Thoracic aorta (tissue), 2 donors: ENCODE measurements at regions not wholly inside any gene's neighbourhood (a gene's known extent, or its start where the extent isn't known, plus 50 kb on each side); places are given as distances from the start of the nearest gene placed in this dataset.

Source experiments
- ATAC-seq: fragments of 150-250 bp; one replicate; pipeline ENCODE4 v1.8.0; 2017; ENCODE audit warnings: low read depth; ENCODE audit not compliant: insufficient number of reproducible peaks, low FRiP score
- DNase-seq: peaks from one replicate; pipeline ENCODE4 v3.0.0-alpha.2; 2020; ENCODE audit warnings: low spot score
- H3K27ac ChIP-seq, 2 donors: fragments of 200-600 bp; sonication (generic); 1 replicate in 1 of 2; 2 replicates in 1 of 2; pipeline ENCODE4 v1.5.1; 2016; ENCODE audit warnings: mild to moderate bottlenecking in 2 of 2, moderate library complexity in 2 of 2
- H3K27me3 ChIP-seq: fragments of 200-600 bp; sonication (generic); replicated peaks from 2 replicates; pipeline ENCODE4 v1.6.0; 2016; ENCODE audit warnings: mild to moderate bottlenecking; ENCODE audit not compliant: insufficient read depth
- H3K36me3 ChIP-seq: fragments of 200-600 bp; sonication (generic); one replicate; pipeline ENCODE4 v1.5.1; 2016
- H3K4me1 ChIP-seq, 2 donors: fragments of 200-600 bp; sonication (generic); 1 replicate in 1 of 2; 2 replicates in 1 of 2; pipeline versions ENCODE4 v1.5.1 to v1.6.0; 2016; ENCODE audit warnings: low read depth in 2 of 2, mild to moderate bottlenecking in 1 of 2; ENCODE audit not compliant: control insufficient read depth in 1 of 2
- H3K4me3 ChIP-seq: fragments of 200-600 bp; sonication (generic); 2 replicates; pipeline ENCODE4 v1.5.1; 2016; ENCODE audit warnings: mild to moderate bottlenecking
- H3K9me3 ChIP-seq: fragments of 200-600 bp; sonication (generic); 2 replicates; pipeline ENCODE4 v1.5.1; 2016
- TF ChIP-seq, protein P1 (sequence below): fragments of 200-600 bp; sonication (generic); IDR thresholded peaks from one replicate; pipeline ENCODE4 v1.5.1; 2019; ENCODE audit warnings: antibody characterized with exemption

DNA sequence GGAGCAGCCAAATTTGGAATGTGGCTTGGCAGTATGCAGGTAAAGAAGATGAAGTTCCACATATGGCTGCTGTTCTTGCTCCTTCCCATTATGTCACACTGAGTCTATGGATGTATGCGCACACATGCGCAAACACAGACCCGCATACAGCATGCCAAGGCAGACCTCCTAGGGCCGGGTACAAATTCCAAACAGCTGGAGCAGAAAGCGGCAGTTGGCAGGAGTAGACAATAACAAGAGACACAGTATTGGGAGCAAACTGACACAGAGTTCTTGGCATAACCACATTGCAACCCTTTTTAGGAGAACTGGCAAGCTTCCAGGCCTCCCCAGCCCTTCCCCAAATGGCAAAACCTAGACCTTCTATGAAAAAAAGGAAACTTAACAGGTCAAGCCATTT is 268.9 kb downstream of the SP3 start:
- DNase-seq, result no peak
- no peak for ATAC-seq
- H3K4me3 ChIP-seq, result no peak overlapping the region
- H3K4me1 ChIP-seq, result peaks cover 0 to 7% of the 10 kb centered on the region in 2 donors
- TF ChIP-seq, protein P1, sequence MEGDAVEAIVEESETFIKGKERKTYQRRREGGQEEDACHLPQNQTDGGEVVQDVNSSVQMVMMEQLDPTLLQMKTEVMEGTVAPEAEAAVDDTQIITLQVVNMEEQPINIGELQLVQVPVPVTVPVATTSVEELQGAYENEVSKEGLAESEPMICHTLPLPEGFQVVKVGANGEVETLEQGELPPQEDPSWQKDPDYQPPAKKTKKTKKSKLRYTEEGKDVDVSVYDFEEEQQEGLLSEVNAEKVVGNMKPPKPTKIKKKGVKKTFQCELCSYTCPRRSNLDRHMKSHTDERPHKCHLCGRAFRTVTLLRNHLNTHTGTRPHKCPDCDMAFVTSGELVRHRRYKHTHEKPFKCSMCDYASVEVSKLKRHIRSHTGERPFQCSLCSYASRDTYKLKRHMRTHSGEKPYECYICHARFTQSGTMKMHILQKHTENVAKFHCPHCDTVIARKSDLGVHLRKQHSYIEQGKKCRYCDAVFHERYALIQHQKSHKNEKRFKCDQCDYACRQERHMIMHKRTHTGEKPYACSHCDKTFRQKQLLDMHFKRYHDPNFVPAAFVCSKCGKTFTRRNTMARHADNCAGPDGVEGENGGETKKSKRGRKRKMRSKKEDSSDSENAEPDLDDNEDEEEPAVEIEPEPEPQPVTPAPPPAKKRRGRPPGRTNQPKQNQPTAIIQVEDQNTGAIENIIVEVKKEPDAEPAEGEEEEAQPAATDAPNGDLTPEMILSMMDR, result no peak
- H3K27ac ChIP-seq, result no peak overlapping the region
- no peaks in the 10 kb centered on the region for H3K36me3 ChIP-seq
- no peaks in the 10 kb centered on the region for H3K9me3 ChIP-seq
- H3K27me3 ChIP-seq, result no peaks in the 10 kb centered on the region

DNA sequence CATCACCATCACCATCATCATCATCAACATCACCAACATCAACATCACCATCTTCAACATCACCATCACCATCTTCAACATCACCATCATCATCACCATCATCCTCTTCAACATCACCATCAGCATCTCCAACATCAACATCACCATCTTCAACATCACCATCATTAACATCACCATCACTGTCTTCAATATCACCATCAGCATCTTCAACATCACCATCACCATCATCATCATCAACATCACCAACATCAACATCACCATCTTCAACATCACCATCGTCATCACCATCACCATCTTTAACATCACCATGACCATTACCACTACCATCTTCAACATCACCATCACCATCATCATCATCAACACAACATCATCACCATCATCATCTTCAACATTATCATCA is 267.2 kb downstream of the SP3 start:
- no peak overlapping the region for H3K27ac ChIP-seq
- no peaks in the 10 kb centered on the region for H3K27me3 ChIP-seq
- TF ChIP-seq, protein P1, result no peak
- no peak overlapping the region for H3K4me3 ChIP-seq
- H3K9me3 ChIP-seq, result no peaks in the 10 kb centered on the region
- no peaks in the 10 kb centered on the region for H3K36me3 ChIP-seq
- DNase-seq (no peak), ATAC-seq (no peak)
- H3K4me1 ChIP-seq, result peaks cover 0 to 7% of the 10 kb centered on the region in 2 donors

- Histone ChIP-seq H3K9me3 (no peaks in the 10 kb centered on the region), H3K4me1 (no peaks in the 10 kb centered on the region), H3K4me3 (no peak overlapping the region), H3K27ac (no peak overlapping the region), H3K36me3 (no peaks in the 10 kb centered on the region), H3K27me3 (no peaks in the 10 kb centered on the region)
- TF ChIP-seq, protein P1, result no peak
- DNase-seq (no peak), ATAC-seq (no peak)
Observed at GRCh38 chr2:173705656-173706055, 259.5 kb downstream of the SP3 start.

GRCh38 chr2:173706936-173707335 is 258.2 kb downstream of the SP3 start:
- H3K27me3 ChIP-seq, result no peaks in the 10 kb centered on the region
- TF ChIP-seq, protein P1, result no peak
- H3K27ac ChIP-seq, result no peak overlapping the region
- DNase-seq, result no peak
- ATAC-seq, result no peak
- H3K36me3 ChIP-seq, result no peaks in the 10 kb centered on the region
- no peaks in the 10 kb centered on the region for H3K9me3 ChIP-seq
- H3K4me1 ChIP-seq, result no peaks in the 10 kb centered on the region
- no peak overlapping the region for H3K4me3 ChIP-seq

GRCh38 chr2:173708806-173709205 is 256.4 kb downstream of the SP3 start:
- no peak for ATAC-seq

More at GRCh38 chr2:173708806-173709205, 256.4 kb downstream of the SP3 start:
- Histone ChIP-seq H3K27ac (no peak overlapping the region), H3K9me3 (no peaks in the 10 kb centered on the region), H3K36me3 (no peaks in the 10 kb centered on the region), H3K4me1 (no peaks in the 10 kb centered on the region), H3K4me3 (no peak overlapping the region), H3K27me3 (no peaks in the 10 kb centered on the region)
- no peak for DNase-seq
- TF ChIP-seq, protein P1, result no peak
